Mammary epithelial cell (primary cell): ENCODE measurements at regions not wholly inside any gene's neighbourhood (a gene's known extent, or its start where the extent isn't known, plus 50 kb on each side); places are given as distances from the start of the nearest gene placed in this dataset.

ENCODE experiments used
- CTCF ChIP-seq, 2 donors: IDR thresholded peaks in 1 of 2; conservative IDR thresholded peaks in 1 of 2; 2 replicates each; pipeline ENCODE4 v1.5.1; 2011 to 2012; ENCODE audit warnings: inconsistent platforms in 2 of 2, low read length in 2 of 2, mild to moderate bottlenecking in 2 of 2, control low read depth in 1 of 2, low read depth in 1 of 2; ENCODE audit not compliant: insufficient read depth in 1 of 2; ENCODE audit errors: extremely low read depth in 1 of 2
- EZH2 ChIP-seq: IDR thresholded peaks from 2 replicates; pipeline ENCODE4 v1.6.1; 2012; ENCODE audit warnings: low read length, inconsistent platforms, borderline replicate concordance

DNA sequence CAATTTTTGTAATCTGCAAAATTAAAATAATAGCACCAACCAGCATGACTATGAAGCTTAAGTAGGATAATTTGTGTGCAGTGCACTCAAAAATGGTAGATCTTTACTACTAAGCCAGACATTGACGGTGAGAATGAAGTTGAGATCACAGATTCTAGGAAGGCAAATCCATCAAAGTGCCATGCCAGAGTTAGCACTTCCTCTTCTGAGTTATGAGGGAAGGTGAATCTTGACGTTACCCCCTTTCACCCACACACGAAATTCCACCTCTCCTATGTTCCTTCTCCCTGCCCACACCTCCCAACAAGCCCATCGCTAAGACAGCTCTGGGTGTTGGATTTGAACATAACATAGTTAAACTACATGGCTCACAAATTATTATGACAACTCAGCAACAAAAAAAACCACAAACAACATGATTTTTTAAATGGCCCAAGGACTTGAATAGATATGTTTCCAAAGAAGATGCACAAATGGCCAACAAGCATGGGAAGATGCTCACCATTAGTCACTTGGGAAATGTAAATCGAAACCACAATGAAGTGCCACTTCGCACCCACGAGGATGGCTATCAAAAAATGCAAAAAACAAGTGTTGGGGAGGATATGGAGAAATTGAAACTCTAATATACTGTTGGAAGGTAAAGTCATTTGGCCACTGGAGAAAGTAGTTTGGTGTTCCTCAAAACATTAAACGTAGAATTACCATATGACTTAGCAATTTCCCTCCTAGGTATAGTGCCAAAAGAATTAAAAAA is 119.3 kb upstream of the RAP1B start:
- TF ChIP-seq CTCF (conservative IDR thresholded peaks at IDR 0.05 in 1 of 2, IDR thresholded peaks at IDR 0.05 in 1 of 2; ENCODE audit: extremely low read depth in 1 of 2, insufficient read depth in 1 of 2, low read depth in 1 of 2, low read length in 2 of 2) (no peak), EZH2 (no peak)
